Body of pancreas (tissue), 4 donors: ENCODE measurements at regions not wholly inside any gene's neighbourhood (a gene's known extent, or its start where the extent isn't known, plus 50 kb on each side); places are given as distances from the start of the nearest gene placed in this dataset.

Experiments
- ATAC-seq: fragments of 150-250 bp; one replicate; pipeline ENCODE4 v1.9.1; 2016
- DNase-seq, 4 donors: peaks; one replicate each; pipeline ENCODE4 v3.0.0-alpha.2; 2019
- H3K27ac ChIP-seq, 4 donors: fragments of 200-600 bp; sonication (generic); 1 replicate in 3 of 4; 2 replicates in 1 of 4; pipeline versions ENCODE4 v1.5.1 to v1.6.1; 2016 to 2019; ENCODE audit warnings: mild to moderate bottlenecking in 1 of 4, mixed read lengths in 1 of 4, moderate library complexity in 1 of 4
- H3K27me3 ChIP-seq, 2 donors: fragments of 200-600 bp; sonication (generic); one replicate each; pipeline ENCODE4 v1.6.0; 2016; ENCODE audit warnings: mild to moderate bottlenecking in 1 of 2
- H3K36me3 ChIP-seq, 2 donors: fragments of 200-600 bp; sonication (generic); replicated peaks in 1 of 2; 2 replicates each; pipeline ENCODE4 v1.5.1; 2016; ENCODE audit warnings: low read depth in 2 of 2; ENCODE audit not compliant: insufficient read depth in 1 of 2
- H3K4me1 ChIP-seq: fragments of 200-600 bp; sonication (generic); one replicate; pipeline ENCODE4 v1.6.0; 2016
- H3K4me3 ChIP-seq, 2 donors: fragments of 200-600 bp; sonication (generic); 1 replicate in 1 of 2; 2 replicates in 1 of 2; pipeline ENCODE4 v1.5.1; 2016 to 2019
- H3K9me3 ChIP-seq, 3 donors: fragments of 200-600 bp; sonication (generic); 1 replicate in 2 of 3; 2 replicates in 1 of 3; pipeline ENCODE4 v1.5.1; 2016
- CTCF ChIP-seq, 7 experiments: fragments of 450-650 bp in 4 of 7; fragments of 200-600 bp in 3 of 7; sonication (generic) in 3 of 7; IDR thresholded peaks; one replicate each; pipeline ENCODE4 v1.5.1; 2016 to 2019; ENCODE audit warnings: antibody characterized with exemption in 7 of 7
- POLR2A ChIP-seq, 3 donors: fragments of 450-650 bp; IDR thresholded peaks; one replicate each; pipeline ENCODE4 v1.6.1; 2016; ENCODE audit warnings: antibody characterized with exemption in 3 of 3, mild to moderate bottlenecking in 2 of 3
- WGBS, 2 donors: methylation state at CpG; one replicate each; pipeline ENCODE4 v1.1.5; 2017; 5-methylcytosine and 5-hydroxymethylcytosine counted together
- intact Hi-C: fragments of 100-400 bp; cut with DNase I; formaldehyde crosslinking; loops from one replicate; pipeline ENCODE4 v1.15.1; 2023

DNA sequence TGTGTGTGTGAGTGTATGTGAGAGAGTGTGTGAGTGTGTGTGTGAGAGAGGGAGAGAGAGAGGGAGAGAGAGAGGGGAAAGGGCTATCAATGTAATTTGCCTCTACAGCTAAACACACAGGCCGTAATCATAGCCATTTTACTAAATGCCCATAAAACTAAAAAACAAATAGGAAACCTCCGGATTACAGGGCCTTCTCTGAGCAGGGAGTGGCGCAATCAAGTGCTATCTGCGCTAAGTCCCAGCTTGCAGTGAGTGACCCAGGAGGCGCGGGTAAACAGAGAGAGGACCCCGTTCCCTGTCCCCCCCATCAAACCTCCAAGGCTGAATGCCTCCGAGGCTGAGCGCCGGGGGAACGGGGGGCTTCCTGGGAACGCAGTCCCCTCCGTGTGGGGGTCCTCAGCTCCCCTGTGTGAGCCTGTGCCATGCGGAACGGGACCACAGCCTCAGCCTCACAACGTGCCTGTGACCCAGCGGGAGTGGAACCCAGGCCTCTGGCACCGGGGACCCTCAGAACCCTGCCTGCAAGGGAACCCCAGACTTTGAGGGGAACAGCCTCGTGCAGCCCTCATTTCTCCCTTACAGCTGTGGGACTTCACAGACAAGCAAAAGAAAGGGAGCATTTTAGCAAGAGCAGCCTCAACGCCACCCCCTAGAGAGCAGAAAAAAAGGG is 54.7 kb upstream of the ID2 start:
- no peaks in the 10 kb centered on the region for H3K27me3 ChIP-seq
- no peak overlapping the region for H3K27ac ChIP-seq
- no peak for ATAC-seq
- TF ChIP-seq POLR2A (IDR thresholded peaks at IDR 0.05) (no peak), CTCF (IDR thresholded peaks at IDR 0.05) (no peak)
- no peak overlapping the region for H3K4me3 ChIP-seq
- intact Hi-C loops, result no loop called here
- H3K9me3 ChIP-seq, result no peaks in the 10 kb centered on the region
- no peak for DNase-seq
- 86 to 88% methylated on average over 20 of the region's 20 CpGs for WGBS, 2 donors
- H3K4me1 ChIP-seq, result peaks cover 27% of the 10 kb centered on the region
- H3K36me3 ChIP-seq, result no peaks in the 10 kb centered on the region

DNA sequence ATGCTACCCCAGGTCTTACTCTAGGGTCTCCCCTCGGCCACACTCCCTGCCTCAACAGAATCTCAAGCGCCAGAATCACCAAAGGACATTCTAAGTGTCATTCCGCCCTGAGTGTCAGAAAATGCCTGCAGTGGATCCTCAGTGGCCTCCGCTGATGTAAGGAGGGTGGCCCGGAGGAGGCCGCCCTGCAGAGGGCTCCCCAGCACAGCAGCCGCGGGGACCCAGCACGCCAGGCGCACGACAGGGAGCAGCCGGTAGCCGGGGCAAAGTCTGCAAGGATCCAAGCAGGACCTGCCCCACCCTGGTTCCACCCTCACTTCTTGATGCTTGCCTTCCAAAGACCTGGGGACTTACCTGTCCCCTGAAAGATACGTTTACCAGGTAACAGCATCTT is 54.2 kb upstream of the ID2 start:
- ATAC-seq (no peak), DNase-seq (no peak)

GRCh38 chr2:8628179-8628865 is 53.5 kb upstream of the ID2 start:
- no peaks in the 10 kb centered on the region for H3K36me3 ChIP-seq
- TF ChIP-seq POLR2A (IDR thresholded peaks at IDR 0.05) (no peak), CTCF (IDR thresholded peaks at IDR 0.05) (no peak)
- ATAC-seq, result no peak
- no peak for DNase-seq
- no peaks in the 10 kb centered on the region for H3K27me3 ChIP-seq
- peaks cover 30% of the 10 kb centered on the region for H3K4me1 ChIP-seq
- intact Hi-C loops, result no loop called here
- H3K27ac ChIP-seq, result no peak overlapping the region
- whole genome bisulfite sequencing, 2 donors, result 70 to 88% methylated on average over 8 to 18 of the region's 18 CpGs
- H3K4me3 ChIP-seq, result no peak overlapping the region
- H3K9me3 ChIP-seq, result no peaks in the 10 kb centered on the region

More for the DNA sequence above, 54.2 kb upstream of the ID2 start:
- TF ChIP-seq POLR2A (IDR thresholded peaks at IDR 0.05) (no peak), CTCF (IDR thresholded peaks at IDR 0.05) (no peak)
- 73 to 93% methylated on average over 14 of the region's 14 CpGs for WGBS, 2 donors
- intact Hi-C loops, result no loop called here
- Histone ChIP-seq H3K4me3 (no peak overlapping the region), H3K4me1 (peaks cover 27% of the 10 kb centered on the region), H3K36me3 (no peaks in the 10 kb centered on the region), H3K27ac (no peak overlapping the region), H3K9me3 (no peaks in the 10 kb centered on the region), H3K27me3 (no peaks in the 10 kb centered on the region)

GRCh38 chr2:8628866-8629209 is 53.0 kb upstream of the ID2 start:
- TF ChIP-seq CTCF (IDR thresholded peaks at IDR 0.05), result no peak
- TF ChIP-seq POLR2A (IDR thresholded peaks at IDR 0.05), result no peak
- Histone ChIP-seq H3K27me3 (no peaks in the 10 kb centered on the region), H3K9me3 (no peaks in the 10 kb centered on the region), H3K36me3 (no peaks in the 10 kb centered on the region), H3K27ac (no peak overlapping the region), H3K4me3 (no peak overlapping the region), H3K4me1 (peaks cover 30% of the 10 kb centered on the region)
- 80 to 92% methylated on average over 1 to 6 of the region's 6 CpGs for WGBS, 2 donors
- intact Hi-C loops, result no loop called here
- no peak for ATAC-seq
- DNase-seq, result no peak

- no peak overlapping the region for H3K4me3 ChIP-seq
- no peak for DNase-seq
- no peak overlapping the region for H3K27ac ChIP-seq
- no peaks in the 10 kb centered on the region for H3K9me3 ChIP-seq
- 65 to 80% methylated on average over 4 of the region's 4 CpGs for WGBS, 2 donors
- intact Hi-C loops, result no loop called here
- peaks cover 29% of the 10 kb centered on the region for H3K4me1 ChIP-seq
- no peak for ATAC-seq
- no peaks in the 10 kb centered on the region for H3K36me3 ChIP-seq
- TF ChIP-seq POLR2A (IDR thresholded peaks at IDR 0.05) (no peak), CTCF (IDR thresholded peaks at IDR 0.05) (no peak)
- H3K27me3 ChIP-seq, result no peaks in the 10 kb centered on the region
These were observed 52.5 kb upstream of the ID2 start for GRCh38 chr2:8629402-8629801.
